ENCODE measurements at regions not wholly inside any gene's neighbourhood (a gene's known extent, or its start where the extent isn't known, plus 50 kb on each side); places are given as distances from the start of the nearest gene placed in this dataset.

- CTCF ChIA-PET = no interaction called here
- no peak overlapping the region for H3K4me3 ChIP-seq (ENCODE audit: control insufficient read depth in 1 of 7, extremely low read depth in 1 of 7, insufficient read depth in 4 of 7, low read depth in 2 of 7, low read length in 6 of 7)
These were observed 1545.0 kb downstream of the CDH8 start for GRCh38 chr16:60491273-60491672.

GRCh38 chr16:60485872-60486489, 1550.3 kb downstream of the CDH8 start:
- Histone ChIP-seq H3K9me3 (ENCODE audit: control extremely low read depth in 1 of 5, control insufficient read depth in 4 of 5, insufficient read depth in 2 of 5, low read depth in 1 of 5, low read length in 4 of 5) (no peaks in the 10 kb centered on the region), H3K4me1 (ENCODE audit: control extremely low read depth in 1 of 4, control insufficient read depth in 4 of 4, insufficient read depth in 4 of 4, low read length in 3 of 4) (no peaks in the 10 kb centered on the region), H3K4me3 (ENCODE audit: control insufficient read depth in 1 of 7, extremely low read depth in 1 of 7, insufficient read depth in 4 of 7, low read depth in 2 of 7, low read length in 6 of 7) (no peak overlapping the region), H3K36me3 (ENCODE audit: control insufficient read depth in 4 of 4, insufficient read depth in 4 of 4, low read length in 3 of 4) (no peaks in the 10 kb centered on the region), H3K27me3 (replicated peaks in 2 of 5; ENCODE audit: control insufficient read depth in 4 of 5, insufficient read depth in 5 of 5, low read length in 4 of 5) (no peaks in the 10 kb centered on the region), H3K27ac (ENCODE audit: insufficient read depth in 1 of 2, low read depth in 1 of 2, low read length in 2 of 2, poor library complexity in 1 of 2, severe bottlenecking in 2 of 2) (no peak overlapping the region)
- POLR2A ChIA-PET = no interaction called here
- 80% methylated on average over 1 of the region's 1 CpG for WGBS (ENCODE audit: insufficient coverage)
- DNase-seq = no peak
- CTCF ChIA-PET = no interaction called here

More at GRCh38 chr16:60491273-60491672, 1545.0 kb downstream of the CDH8 start:
- DNase-seq = no peak
- POLR2A ChIA-PET = no interaction called here
- H3K27ac ChIP-seq (ENCODE audit: insufficient read depth in 1 of 2, low read depth in 1 of 2, low read length in 2 of 2, poor library complexity in 1 of 2, severe bottlenecking in 2 of 2) = no peak overlapping the region
- no peaks in the 10 kb centered on the region for H3K27me3 ChIP-seq (replicated peaks in 2 of 5; ENCODE audit: control insufficient read depth in 4 of 5, insufficient read depth in 5 of 5, low read length in 4 of 5)
- no peaks in the 10 kb centered on the region for H3K36me3 ChIP-seq (ENCODE audit: control insufficient read depth in 4 of 4, insufficient read depth in 4 of 4, low read length in 3 of 4)
- WGBS (ENCODE audit: insufficient coverage) = no CpG with 5 or more reads among the region's 3 CpGs
- no peaks in the 10 kb centered on the region for H3K9me3 ChIP-seq (ENCODE audit: control extremely low read depth in 1 of 5, control insufficient read depth in 4 of 5, insufficient read depth in 2 of 5, low read depth in 1 of 5, low read length in 4 of 5)
- no peaks in the 10 kb centered on the region for H3K4me1 ChIP-seq (ENCODE audit: control extremely low read depth in 1 of 4, control insufficient read depth in 4 of 4, insufficient read depth in 4 of 4, low read length in 3 of 4)

- POLR2A ChIA-PET = no interaction called here
- no peaks in the 10 kb centered on the region for H3K27me3 ChIP-seq (replicated peaks in 2 of 5; ENCODE audit: control insufficient read depth in 4 of 5, insufficient read depth in 5 of 5, low read length in 4 of 5)
These were observed 1551.3 kb downstream of the CDH8 start for GRCh38 chr16:60484901-60485300.

GRCh38 chr16:60481591-60481990, 1554.6 kb downstream of the CDH8 start:
- Histone ChIP-seq H3K9me3 (ENCODE audit: control extremely low read depth in 1 of 5, control insufficient read depth in 4 of 5, insufficient read depth in 2 of 5, low read depth in 1 of 5, low read length in 4 of 5) (no peaks in the 10 kb centered on the region), H3K36me3 (ENCODE audit: control insufficient read depth in 4 of 4, insufficient read depth in 4 of 4, low read length in 3 of 4) (no peaks in the 10 kb centered on the region), H3K27me3 (replicated peaks in 2 of 5; ENCODE audit: control insufficient read depth in 4 of 5, insufficient read depth in 5 of 5, low read length in 4 of 5) (no peaks in the 10 kb centered on the region), H3K4me3 (ENCODE audit: control insufficient read depth in 1 of 7, extremely low read depth in 1 of 7, insufficient read depth in 4 of 7, low read depth in 2 of 7, low read length in 6 of 7) (no peak overlapping the region), H3K27ac (ENCODE audit: insufficient read depth in 1 of 2, low read depth in 1 of 2, low read length in 2 of 2, poor library complexity in 1 of 2, severe bottlenecking in 2 of 2) (no peak overlapping the region), H3K4me1 (ENCODE audit: control extremely low read depth in 1 of 4, control insufficient read depth in 4 of 4, insufficient read depth in 4 of 4, low read length in 3 of 4) (no peaks in the 10 kb centered on the region)
- ChIA-PET CTCF (no interaction called here), POLR2A (no interaction called here)
- no CpG with 5 or more reads among the region's 2 CpGs for WGBS (ENCODE audit: insufficient coverage)
- DNase-seq = no peak

More at GRCh38 chr16:60484901-60485300, 1551.3 kb downstream of the CDH8 start:
- WGBS (ENCODE audit: insufficient coverage) = no CpG with 5 or more reads among the region's 2 CpGs
- H3K27ac ChIP-seq (ENCODE audit: insufficient read depth in 1 of 2, low read depth in 1 of 2, low read length in 2 of 2, poor library complexity in 1 of 2, severe bottlenecking in 2 of 2) = no peak overlapping the region
- H3K4me3 ChIP-seq (ENCODE audit: control insufficient read depth in 1 of 7, extremely low read depth in 1 of 7, insufficient read depth in 4 of 7, low read depth in 2 of 7, low read length in 6 of 7) = no peak overlapping the region
- H3K4me1 ChIP-seq (ENCODE audit: control extremely low read depth in 1 of 4, control insufficient read depth in 4 of 4, insufficient read depth in 4 of 4, low read length in 3 of 4) = no peaks in the 10 kb centered on the region
- H3K9me3 ChIP-seq (ENCODE audit: control extremely low read depth in 1 of 5, control insufficient read depth in 4 of 5, insufficient read depth in 2 of 5, low read depth in 1 of 5, low read length in 4 of 5) = no peaks in the 10 kb centered on the region
- CTCF ChIA-PET = interaction anchor here (0.5 kb wide), 1 partner anchor 119 kb away, joined by 3 read pairs; no protein-coding TSS in a partner anchor
- no peaks in the 10 kb centered on the region for H3K36me3 ChIP-seq (ENCODE audit: control insufficient read depth in 4 of 4, insufficient read depth in 4 of 4, low read length in 3 of 4)
- no peak for DNase-seq

GRCh38 chr16:60478810-60479209, 1557.4 kb downstream of the CDH8 start:
- ChIA-PET CTCF (no interaction called here), POLR2A (no interaction called here)
- H3K27ac ChIP-seq (ENCODE audit: insufficient read depth in 1 of 2, low read depth in 1 of 2, low read length in 2 of 2, poor library complexity in 1 of 2, severe bottlenecking in 2 of 2) = no peak overlapping the region
- no CpG with 5 or more reads among the region's 1 CpG for WGBS (ENCODE audit: insufficient coverage)
- H3K27me3 ChIP-seq (replicated peaks in 2 of 5; ENCODE audit: control insufficient read depth in 4 of 5, insufficient read depth in 5 of 5, low read length in 4 of 5) = no peaks in the 10 kb centered on the region
- DNase-seq = no peak
- H3K36me3 ChIP-seq (ENCODE audit: control insufficient read depth in 4 of 4, insufficient read depth in 4 of 4, low read length in 3 of 4) = no peaks in the 10 kb centered on the region
- H3K9me3 ChIP-seq (ENCODE audit: control extremely low read depth in 1 of 5, control insufficient read depth in 4 of 5, insufficient read depth in 2 of 5, low read depth in 1 of 5, low read length in 4 of 5) = no peaks in the 10 kb centered on the region
- no peak overlapping the region for H3K4me3 ChIP-seq (ENCODE audit: control insufficient read depth in 1 of 7, extremely low read depth in 1 of 7, insufficient read depth in 4 of 7, low read depth in 2 of 7, low read length in 6 of 7)
- no peaks in the 10 kb centered on the region for H3K4me1 ChIP-seq (ENCODE audit: control extremely low read depth in 1 of 4, control insufficient read depth in 4 of 4, insufficient read depth in 4 of 4, low read length in 3 of 4)

GRCh38 chr16:60463986-60464385, 1572.3 kb downstream of the CDH8 start:
- Histone ChIP-seq H3K27me3 (replicated peaks in 2 of 5; ENCODE audit: control insufficient read depth in 4 of 5, insufficient read depth in 5 of 5, low read length in 4 of 5) (no peaks in the 10 kb centered on the region), H3K4me3 (ENCODE audit: control insufficient read depth in 1 of 7, extremely low read depth in 1 of 7, insufficient read depth in 4 of 7, low read depth in 2 of 7, low read length in 6 of 7) (no peak overlapping the region), H3K4me1 (ENCODE audit: control extremely low read depth in 1 of 4, control insufficient read depth in 4 of 4, insufficient read depth in 4 of 4, low read length in 3 of 4) (no peaks in the 10 kb centered on the region), H3K27ac (ENCODE audit: insufficient read depth in 1 of 2, low read depth in 1 of 2, low read length in 2 of 2, poor library complexity in 1 of 2, severe bottlenecking in 2 of 2) (no peak overlapping the region), H3K9me3 (ENCODE audit: control extremely low read depth in 1 of 5, control insufficient read depth in 4 of 5, insufficient read depth in 2 of 5, low read depth in 1 of 5, low read length in 4 of 5) (no peaks in the 10 kb centered on the region), H3K36me3 (ENCODE audit: control insufficient read depth in 4 of 4, insufficient read depth in 4 of 4, low read length in 3 of 4) (no peaks in the 10 kb centered on the region)
- POLR2A ChIA-PET = no interaction called here
- no peak for DNase-seq
- CTCF ChIA-PET = no interaction called here
- no CpG with 5 or more reads among the region's 1 CpG for WGBS (ENCODE audit: insufficient coverage)

- Histone ChIP-seq H3K4me3 (ENCODE audit: control insufficient read depth in 1 of 7, extremely low read depth in 1 of 7, insufficient read depth in 4 of 7, low read depth in 2 of 7, low read length in 6 of 7) (no peak overlapping the region), H3K4me1 (ENCODE audit: control extremely low read depth in 1 of 4, control insufficient read depth in 4 of 4, insufficient read depth in 4 of 4, low read length in 3 of 4) (no peaks in the 10 kb centered on the region), H3K27ac (ENCODE audit: insufficient read depth in 1 of 2, low read depth in 1 of 2, low read length in 2 of 2, poor library complexity in 1 of 2, severe bottlenecking in 2 of 2) (no peak overlapping the region), H3K27me3 (replicated peaks in 2 of 5; ENCODE audit: control insufficient read depth in 4 of 5, insufficient read depth in 5 of 5, low read length in 4 of 5) (no peaks in the 10 kb centered on the region), H3K9me3 (ENCODE audit: control extremely low read depth in 1 of 5, control insufficient read depth in 4 of 5, insufficient read depth in 2 of 5, low read depth in 1 of 5, low read length in 4 of 5) (no peaks in the 10 kb centered on the region), H3K36me3 (ENCODE audit: control insufficient read depth in 4 of 4, insufficient read depth in 4 of 4, low read length in 3 of 4) (no peaks in the 10 kb centered on the region)
- POLR2A ChIA-PET = interaction anchor here (0.6 kb wide), 1 partner anchor 825 kb away, joined by 4 read pairs; no protein-coding TSS in a partner anchor
- WGBS (ENCODE audit: insufficient coverage) = 81% methylated on average over 2 of the region's 2 CpGs
- DNase-seq = no peak
- CTCF ChIA-PET = interaction anchor here (0.6 to 0.7 kb wide), 2 partner anchors 28 to 31 kb away, joined by 3 read pairs; no protein-coding TSS in a partner anchor
These were observed 1576.8 kb downstream of the CDH8 start for GRCh38 chr16:60459463-60459862.

Measured in common myeloid progenitor, CD34-positive (primary cell).